GM23338 (cell line): ENCODE measurements at regions not wholly inside any gene's neighbourhood (a gene's known extent, or its start where the extent isn't known, plus 50 kb on each side); places are given as distances from the start of the nearest gene placed in this dataset.

Experiments
- CREB1 ChIP-seq: fragments of 250-450 bp; sonication (Bioruptor Pico); IDR thresholded peaks from 2 replicates; pipeline ENCODE4 v1.5.0; 2020; ENCODE audit warnings: low read depth, mild to moderate bottlenecking, moderate library complexity
- EZH2 ChIP-seq: fragments of 200-600 bp; sonication (generic); IDR thresholded peaks from one replicate; pipeline ENCODE4 v1.8.0; 2017; ENCODE audit warnings: antibody characterized with exemption, mild to moderate bottlenecking, low read depth; ENCODE audit not compliant: unreplicated experiment
- EZH2phosphoT487 ChIP-seq: fragments of 200-600 bp; sonication (generic); IDR thresholded peaks from one replicate; pipeline ENCODE4 v1.8.1; 2018; ENCODE audit warnings: antibody characterized with exemption; ENCODE audit not compliant: unreplicated experiment
- JUNB ChIP-seq: IDR thresholded peaks from one replicate; pipeline ENCODE4 v1.6.1; 2016; ENCODE audit warnings: antibody characterized with exemption; ENCODE audit not compliant: unreplicated experiment
- NANOG ChIP-seq: IDR thresholded peaks from 2 replicates; pipeline ENCODE4 v1.6.1; 2016; ENCODE audit warnings: antibody characterized with exemption, borderline replicate concordance
- POLR2AphosphoS5 ChIP-seq: IDR thresholded peaks from 2 replicates; pipeline ENCODE4 v1.6.1; 2016; ENCODE audit warnings: antibody characterized with exemption, low read depth
- STAT1 ChIP-seq: IDR thresholded peaks from one replicate; pipeline ENCODE4 v1.6.1; 2016; ENCODE audit warnings: antibody characterized with exemption; ENCODE audit not compliant: unreplicated experiment
- ZNF331 ChIP-seq: fragments of 250-450 bp; sonication (Bioruptor Pico); IDR thresholded peaks from 2 replicates; pipeline ENCODE4 v1.5.0; 2020; ENCODE audit warnings: low read depth, mild to moderate bottlenecking, moderate library complexity
- TF ChIP-seq, protein P1 (sequence below), 2 experiments: fragments of 200-600 bp in 1 of 2; sonication (generic) in 1 of 2; conservative IDR thresholded peaks; 2 replicates each; pipeline versions ENCODE4 v1.5.1 to v1.6.1; 2016 to 2017; ENCODE audit warnings: antibody characterized with exemption in 2 of 2, low read depth in 2 of 2, mild to moderate bottlenecking in 2 of 2, moderate library complexity in 1 of 2
- TF ChIP-seq, protein P2 (sequence below): IDR thresholded peaks from one replicate; pipeline ENCODE4 v1.6.1; 2018; ENCODE audit warnings: antibody characterized with exemption; ENCODE audit not compliant: unreplicated experiment
- TF ChIP-seq, protein P3 (sequence below): IDR thresholded peaks from 2 replicates; pipeline ENCODE4 v1.6.1; 2016; ENCODE audit warnings: antibody characterized with exemption
- TF ChIP-seq, protein P4 (sequence below): fragments of 250-450 bp; sonication (Bioruptor Pico); IDR thresholded peaks from 2 replicates; pipeline ENCODE4 v1.5.0; 2020; ENCODE audit warnings: mild to moderate bottlenecking, moderate library complexity

DNA sequence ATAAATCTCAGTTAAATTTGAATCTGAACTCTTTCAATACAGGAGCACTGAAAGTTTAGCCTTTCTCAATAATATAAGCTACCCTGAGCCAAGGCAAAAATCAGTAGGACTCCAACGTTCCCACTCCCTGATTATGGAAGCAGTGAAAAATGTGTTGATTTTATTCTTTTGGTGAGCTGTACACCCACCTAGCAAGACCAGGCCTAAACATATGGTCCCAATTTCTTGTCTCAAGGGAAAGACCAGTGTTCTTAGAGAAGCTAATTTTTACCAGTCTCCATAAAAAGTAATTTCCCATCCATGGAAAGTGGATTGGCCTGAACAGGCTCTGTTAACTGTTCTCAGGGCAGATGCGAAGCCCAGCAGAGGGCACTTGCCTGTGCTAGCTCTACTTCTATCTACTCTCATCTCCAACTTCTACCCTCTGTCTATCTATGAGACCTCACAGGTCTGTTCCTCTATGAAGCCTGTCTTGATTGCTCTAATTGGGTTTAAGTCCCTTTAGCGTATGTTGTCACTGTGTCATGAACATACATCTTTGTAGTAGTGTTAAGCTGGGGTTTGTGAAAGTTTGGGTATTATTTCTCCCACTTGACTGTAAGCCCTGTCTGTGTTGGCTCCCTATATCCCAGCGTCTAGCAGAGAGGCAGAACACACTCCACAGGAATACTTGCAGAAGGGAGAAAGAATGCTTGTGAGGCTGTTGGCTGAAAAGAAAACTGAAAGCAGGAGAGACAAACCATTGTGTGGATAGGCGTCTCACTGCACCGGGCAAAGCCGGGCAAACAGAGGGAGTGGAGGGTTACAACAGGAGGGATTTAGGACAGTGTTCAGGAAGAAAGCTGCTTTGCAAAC lies 167.1 kb upstream of the MAF start:
- no peak for TF ChIP-seq CREB1 (CRISPR knock-in tag)
- TF ChIP-seq EZH2: no peak
- TF ChIP-seq, protein P1, sequence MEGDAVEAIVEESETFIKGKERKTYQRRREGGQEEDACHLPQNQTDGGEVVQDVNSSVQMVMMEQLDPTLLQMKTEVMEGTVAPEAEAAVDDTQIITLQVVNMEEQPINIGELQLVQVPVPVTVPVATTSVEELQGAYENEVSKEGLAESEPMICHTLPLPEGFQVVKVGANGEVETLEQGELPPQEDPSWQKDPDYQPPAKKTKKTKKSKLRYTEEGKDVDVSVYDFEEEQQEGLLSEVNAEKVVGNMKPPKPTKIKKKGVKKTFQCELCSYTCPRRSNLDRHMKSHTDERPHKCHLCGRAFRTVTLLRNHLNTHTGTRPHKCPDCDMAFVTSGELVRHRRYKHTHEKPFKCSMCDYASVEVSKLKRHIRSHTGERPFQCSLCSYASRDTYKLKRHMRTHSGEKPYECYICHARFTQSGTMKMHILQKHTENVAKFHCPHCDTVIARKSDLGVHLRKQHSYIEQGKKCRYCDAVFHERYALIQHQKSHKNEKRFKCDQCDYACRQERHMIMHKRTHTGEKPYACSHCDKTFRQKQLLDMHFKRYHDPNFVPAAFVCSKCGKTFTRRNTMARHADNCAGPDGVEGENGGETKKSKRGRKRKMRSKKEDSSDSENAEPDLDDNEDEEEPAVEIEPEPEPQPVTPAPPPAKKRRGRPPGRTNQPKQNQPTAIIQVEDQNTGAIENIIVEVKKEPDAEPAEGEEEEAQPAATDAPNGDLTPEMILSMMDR (conservative IDR thresholded peaks at IDR 0.05; ENCODE audit: low read depth in 2 of 2): peak; percentile 38 to 58
- TF ChIP-seq, protein P2, sequence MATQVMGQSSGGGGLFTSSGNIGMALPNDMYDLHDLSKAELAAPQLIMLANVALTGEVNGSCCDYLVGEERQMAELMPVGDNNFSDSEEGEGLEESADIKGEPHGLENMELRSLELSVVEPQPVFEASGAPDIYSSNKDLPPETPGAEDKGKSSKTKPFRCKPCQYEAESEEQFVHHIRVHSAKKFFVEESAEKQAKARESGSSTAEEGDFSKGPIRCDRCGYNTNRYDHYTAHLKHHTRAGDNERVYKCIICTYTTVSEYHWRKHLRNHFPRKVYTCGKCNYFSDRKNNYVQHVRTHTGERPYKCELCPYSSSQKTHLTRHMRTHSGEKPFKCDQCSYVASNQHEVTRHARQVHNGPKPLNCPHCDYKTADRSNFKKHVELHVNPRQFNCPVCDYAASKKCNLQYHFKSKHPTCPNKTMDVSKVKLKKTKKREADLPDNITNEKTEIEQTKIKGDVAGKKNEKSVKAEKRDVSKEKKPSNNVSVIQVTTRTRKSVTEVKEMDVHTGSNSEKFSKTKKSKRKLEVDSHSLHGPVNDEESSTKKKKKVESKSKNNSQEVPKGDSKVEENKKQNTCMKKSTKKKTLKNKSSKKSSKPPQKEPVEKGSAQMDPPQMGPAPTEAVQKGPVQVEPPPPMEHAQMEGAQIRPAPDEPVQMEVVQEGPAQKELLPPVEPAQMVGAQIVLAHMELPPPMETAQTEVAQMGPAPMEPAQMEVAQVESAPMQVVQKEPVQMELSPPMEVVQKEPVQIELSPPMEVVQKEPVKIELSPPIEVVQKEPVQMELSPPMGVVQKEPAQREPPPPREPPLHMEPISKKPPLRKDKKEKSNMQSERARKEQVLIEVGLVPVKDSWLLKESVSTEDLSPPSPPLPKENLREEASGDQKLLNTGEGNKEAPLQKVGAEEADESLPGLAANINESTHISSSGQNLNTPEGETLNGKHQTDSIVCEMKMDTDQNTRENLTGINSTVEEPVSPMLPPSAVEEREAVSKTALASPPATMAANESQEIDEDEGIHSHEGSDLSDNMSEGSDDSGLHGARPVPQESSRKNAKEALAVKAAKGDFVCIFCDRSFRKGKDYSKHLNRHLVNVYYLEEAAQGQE: no peak
- no peak for TF ChIP-seq STAT1
- no peak for TF ChIP-seq POLR2AphosphoS5
- TF ChIP-seq, protein P3, sequence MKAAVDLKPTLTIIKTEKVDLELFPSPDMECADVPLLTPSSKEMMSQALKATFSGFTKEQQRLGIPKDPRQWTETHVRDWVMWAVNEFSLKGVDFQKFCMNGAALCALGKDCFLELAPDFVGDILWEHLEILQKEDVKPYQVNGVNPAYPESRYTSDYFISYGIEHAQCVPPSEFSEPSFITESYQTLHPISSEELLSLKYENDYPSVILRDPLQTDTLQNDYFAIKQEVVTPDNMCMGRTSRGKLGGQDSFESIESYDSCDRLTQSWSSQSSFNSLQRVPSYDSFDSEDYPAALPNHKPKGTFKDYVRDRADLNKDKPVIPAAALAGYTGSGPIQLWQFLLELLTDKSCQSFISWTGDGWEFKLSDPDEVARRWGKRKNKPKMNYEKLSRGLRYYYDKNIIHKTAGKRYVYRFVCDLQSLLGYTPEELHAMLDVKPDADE: no peak
- TF ChIP-seq JUNB: no peak
- no peak for TF ChIP-seq EZH2phosphoT487
- TF ChIP-seq NANOG: no peak
- TF ChIP-seq, protein P4, sequence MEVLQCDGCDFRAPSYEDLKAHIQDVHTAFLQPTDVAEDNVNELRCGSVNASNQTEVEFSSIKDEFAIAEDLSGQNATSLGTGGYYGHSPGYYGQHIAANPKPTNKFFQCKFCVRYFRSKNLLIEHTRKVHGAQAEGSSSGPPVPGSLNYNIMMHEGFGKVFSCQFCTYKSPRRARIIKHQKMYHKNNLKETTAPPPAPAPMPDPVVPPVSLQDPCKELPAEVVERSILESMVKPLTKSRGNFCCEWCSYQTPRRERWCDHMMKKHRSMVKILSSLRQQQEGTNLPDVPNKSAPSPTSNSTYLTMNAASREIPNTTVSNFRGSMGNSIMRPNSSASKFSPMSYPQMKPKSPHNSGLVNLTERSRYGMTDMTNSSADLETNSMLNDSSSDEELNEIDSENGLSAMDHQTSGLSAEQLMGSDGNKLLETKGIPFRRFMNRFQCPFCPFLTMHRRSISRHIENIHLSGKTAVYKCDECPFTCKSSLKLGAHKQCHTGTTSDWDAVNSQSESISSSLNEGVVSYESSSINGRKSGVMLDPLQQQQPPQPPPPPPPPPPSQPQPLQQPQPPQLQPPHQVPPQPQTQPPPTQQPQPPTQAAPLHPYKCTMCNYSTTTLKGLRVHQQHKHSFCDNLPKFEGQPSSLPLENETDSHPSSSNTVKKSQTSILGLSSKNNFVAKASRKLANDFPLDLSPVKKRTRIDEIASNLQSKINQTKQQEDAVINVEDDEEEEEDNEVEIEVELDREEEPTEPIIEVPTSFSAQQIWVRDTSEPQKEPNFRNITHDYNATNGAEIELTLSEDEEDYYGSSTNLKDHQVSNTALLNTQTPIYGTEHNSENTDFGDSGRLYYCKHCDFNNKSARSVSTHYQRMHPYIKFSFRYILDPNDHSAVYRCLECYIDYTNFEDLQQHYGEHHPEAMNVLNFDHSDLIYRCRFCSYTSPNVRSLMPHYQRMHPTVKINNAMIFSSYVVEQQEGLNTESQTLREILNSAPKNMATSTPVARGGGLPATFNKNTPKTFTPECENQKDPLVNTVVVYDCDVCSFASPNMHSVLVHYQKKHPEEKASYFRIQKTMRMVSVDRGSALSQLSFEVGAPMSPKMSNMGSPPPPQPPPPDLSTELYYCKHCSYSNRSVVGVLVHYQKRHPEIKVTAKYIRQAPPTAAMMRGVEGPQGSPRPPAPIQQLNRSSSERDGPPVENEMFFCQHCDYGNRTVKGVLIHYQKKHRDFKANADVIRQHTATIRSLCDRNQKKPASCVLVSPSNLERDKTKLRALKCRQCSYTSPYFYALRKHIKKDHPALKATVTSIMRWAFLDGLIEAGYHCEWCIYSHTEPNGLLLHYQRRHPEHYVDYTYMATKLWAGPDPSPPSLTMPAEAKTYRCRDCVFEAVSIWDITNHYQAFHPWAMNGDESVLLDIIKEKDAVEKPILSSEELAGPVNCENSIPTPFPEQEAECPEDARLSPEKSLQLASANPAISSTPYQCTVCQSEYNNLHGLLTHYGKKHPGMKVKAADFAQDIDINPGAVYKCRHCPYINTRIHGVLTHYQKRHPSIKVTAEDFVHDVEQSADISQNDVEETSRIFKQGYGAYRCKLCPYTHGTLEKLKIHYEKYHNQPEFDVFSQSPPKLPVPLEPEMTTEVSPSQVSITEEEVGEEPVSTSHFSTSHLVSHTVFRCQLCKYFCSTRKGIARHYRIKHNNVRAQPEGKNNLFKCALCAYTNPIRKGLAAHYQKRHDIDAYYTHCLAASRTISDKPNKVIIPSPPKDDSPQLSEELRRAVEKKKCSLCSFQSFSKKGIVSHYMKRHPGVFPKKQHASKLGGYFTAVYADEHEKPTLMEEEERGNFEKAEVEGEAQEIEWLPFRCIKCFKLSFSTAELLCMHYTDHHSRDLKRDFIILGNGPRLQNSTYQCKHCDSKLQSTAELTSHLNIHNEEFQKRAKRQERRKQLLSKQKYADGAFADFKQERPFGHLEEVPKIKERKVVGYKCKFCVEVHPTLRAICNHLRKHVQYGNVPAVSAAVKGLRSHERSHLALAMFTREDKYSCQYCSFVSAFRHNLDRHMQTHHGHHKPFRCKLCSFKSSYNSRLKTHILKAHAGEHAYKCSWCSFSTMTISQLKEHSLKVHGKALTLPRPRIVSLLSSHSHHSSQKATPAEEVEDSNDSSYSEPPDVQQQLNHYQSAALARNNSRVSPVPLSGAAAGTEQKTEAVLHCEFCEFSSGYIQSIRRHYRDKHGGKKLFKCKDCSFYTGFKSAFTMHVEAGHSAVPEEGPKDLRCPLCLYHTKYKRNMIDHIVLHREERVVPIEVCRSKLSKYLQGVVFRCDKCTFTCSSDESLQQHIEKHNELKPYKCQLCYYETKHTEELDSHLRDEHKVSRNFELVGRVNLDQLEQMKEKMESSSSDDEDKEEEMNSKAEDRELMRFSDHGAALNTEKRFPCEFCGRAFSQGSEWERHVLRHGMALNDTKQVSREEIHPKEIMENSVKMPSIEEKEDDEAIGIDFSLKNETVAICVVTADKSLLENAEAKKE (CRISPR knock-in tag): no peak
- no peak for TF ChIP-seq ZNF331 (CRISPR knock-in tag)
